Smooth muscle cell (in vitro differentiated cells): ENCODE measurements at regions not wholly inside any gene's neighbourhood (a gene's known extent, or its start where the extent isn't known, plus 50 kb on each side); places are given as distances from the start of the nearest gene placed in this dataset.

Source experiments
- DNase-seq: peaks from one replicate; lab custom pipeline; 2025; ENCODE audit not compliant: unreplicated experiment; lab: John Stamatoyannopoulos, UW
- H2AFZ ChIP-seq: fragments of 200-600 bp; sonication (generic); 2 replicates; pipeline ENCODE4 v1.6.0; 2016; ENCODE audit warnings: antibody characterized with exemption, low read depth, mild to moderate bottlenecking
- H3F3A ChIP-seq: fragments of 200-600 bp; sonication (generic); 2 replicates; pipeline ENCODE4 v1.6.0; 2017; ENCODE audit warnings: antibody characterized with exemption, low read depth
- H3K27ac ChIP-seq: fragments of 200-600 bp; sonication (generic); 2 replicates; pipeline ENCODE4 v1.5.1; 2016; ENCODE audit warnings: low read depth, mild to moderate bottlenecking
- H3K27me3 ChIP-seq: fragments of 200-600 bp; sonication (generic); 2 replicates; pipeline ENCODE4 v1.6.1; 2016; ENCODE audit warnings: low read depth, mild to moderate bottlenecking
- H3K36me3 ChIP-seq: fragments of 200-600 bp; sonication (generic); 2 replicates; pipeline ENCODE4 v1.5.1; 2016; ENCODE audit warnings: low read depth
- H3K4me1 ChIP-seq: fragments of 200-600 bp; sonication (generic); 2 replicates; pipeline ENCODE4 v1.5.1; 2016; ENCODE audit warnings: low read depth
- H3K4me2 ChIP-seq: fragments of 200-600 bp; sonication (generic); 2 replicates; pipeline ENCODE4 v1.6.0; 2016; ENCODE audit warnings: mild to moderate bottlenecking
- H3K4me3 ChIP-seq: fragments of 200-600 bp; sonication (generic); 2 replicates; pipeline ENCODE4 v1.5.1; 2016; ENCODE audit warnings: mild to moderate bottlenecking
- H3K79me2 ChIP-seq: fragments of 200-600 bp; sonication (generic); 2 replicates; pipeline ENCODE4 v1.6.0; 2016; ENCODE audit warnings: low read depth, mild to moderate bottlenecking
- H3K9ac ChIP-seq: fragments of 200-600 bp; sonication (generic); 2 replicates; pipeline ENCODE4 v1.6.0; 2016; ENCODE audit warnings: low read depth
- H3K9me3 ChIP-seq: fragments of 200-600 bp; sonication (generic); replicated peaks from 2 replicates; pipeline ENCODE4 v1.5.1; 2016; ENCODE audit warnings: low read depth
- H4K20me1 ChIP-seq: fragments of 200-600 bp; sonication (generic); 2 replicates; pipeline ENCODE4 v1.6.0; 2016; ENCODE audit warnings: low read depth
- CTCF ChIP-seq: fragments of 200-600 bp; sonication (generic); IDR thresholded peaks from 2 replicates; pipeline ENCODE4 v1.5.1; 2017; ENCODE audit warnings: borderline replicate concordance, mild to moderate bottlenecking, antibody characterized with exemption; ENCODE audit not compliant: insufficient read depth, poor library complexity, severe bottlenecking
- WGBS: methylation state at CpG from one replicate; pipeline ENCODE4 v1.1.7; 2016; ENCODE audit warnings: low lambda C conversion rate; 5-methylcytosine and 5-hydroxymethylcytosine counted together

GRCh38 chr14:97688631-97689336 is 891.6 kb downstream of the VRK1 start:
- no peaks in the 10 kb centered on the region for H3K27me3 ChIP-seq
- 88% methylated on average over 11 of the region's 11 CpGs for WGBS
- H3F3A ChIP-seq: no peaks in the 10 kb centered on the region
- no peak overlapping the region for H3K4me3 ChIP-seq
- no peaks in the 10 kb centered on the region for H3K36me3 ChIP-seq
- DNase-seq: no peak
- no peaks in the 10 kb centered on the region for H3K79me2 ChIP-seq
- no peak overlapping the region for H3K9ac ChIP-seq
- H4K20me1 ChIP-seq: no peaks in the 10 kb centered on the region
- H3K9me3 ChIP-seq: no peaks in the 10 kb centered on the region
- no peak overlapping the region for H3K27ac ChIP-seq
- H3K4me1 ChIP-seq: no peaks in the 10 kb centered on the region
- no peak overlapping the region for H2AFZ ChIP-seq
- H3K4me2 ChIP-seq: no peak overlapping the region
- no peak for TF ChIP-seq CTCF

- 61% methylated on average over 6 of the region's 6 CpGs for WGBS
- Histone ChIP-seq H3F3A (no peaks in the 10 kb centered on the region), H3K79me2 (no peaks in the 10 kb centered on the region), H3K4me1 (no peaks in the 10 kb centered on the region), H3K9me3 (no peaks in the 10 kb centered on the region), H3K27ac (no peak overlapping the region), H2AFZ (no peak overlapping the region), H3K9ac (no peak overlapping the region), H3K4me3 (no peak overlapping the region), H3K36me3 (no peaks in the 10 kb centered on the region), H3K4me2 (no peak overlapping the region), H3K27me3 (no peaks in the 10 kb centered on the region), H4K20me1 (no peaks in the 10 kb centered on the region)
- TF ChIP-seq CTCF: no peak
- DNase-seq: no peak
Observed at GRCh38 chr14:97692084-97692483, 894.9 kb downstream of the VRK1 start.

- H3K9me3 ChIP-seq: no peaks in the 10 kb centered on the region
- no peak overlapping the region for H3K4me2 ChIP-seq
- no peaks in the 10 kb centered on the region for H3K4me1 ChIP-seq
- H3K27ac ChIP-seq: no peak overlapping the region
- H3F3A ChIP-seq: no peaks in the 10 kb centered on the region
- H2AFZ ChIP-seq: no peak overlapping the region
- no peak overlapping the region for H3K4me3 ChIP-seq
- no peaks in the 10 kb centered on the region for H3K36me3 ChIP-seq
- no peak for TF ChIP-seq CTCF
- no peaks in the 10 kb centered on the region for H4K20me1 ChIP-seq
- WGBS: 79% methylated on average over 5 of the region's 5 CpGs
- DNase-seq: no peak
- no peaks in the 10 kb centered on the region for H3K27me3 ChIP-seq
- H3K9ac ChIP-seq: no peak overlapping the region
- H3K79me2 ChIP-seq: no peaks in the 10 kb centered on the region
Observed at GRCh38 chr14:97695456-97695981, 898.3 kb downstream of the VRK1 start.

GRCh38 chr14:97697772-97698171 is 900.6 kb downstream of the VRK1 start:
- H3K9me3 ChIP-seq: no peaks in the 10 kb centered on the region
- no peak for TF ChIP-seq CTCF
- H3K4me3 ChIP-seq: no peak overlapping the region
- H4K20me1 ChIP-seq: no peaks in the 10 kb centered on the region
- H3K9ac ChIP-seq: no peak overlapping the region
- no peak overlapping the region for H2AFZ ChIP-seq
- H3K27ac ChIP-seq: no peak overlapping the region
- no peaks in the 10 kb centered on the region for H3K79me2 ChIP-seq
- no peaks in the 10 kb centered on the region for H3K4me1 ChIP-seq
- 73% methylated on average over 2 of the region's 2 CpGs for WGBS
- no peak for DNase-seq
- no peaks in the 10 kb centered on the region for H3K27me3 ChIP-seq
- H3F3A ChIP-seq: no peaks in the 10 kb centered on the region
- no peaks in the 10 kb centered on the region for H3K36me3 ChIP-seq
- no peak overlapping the region for H3K4me2 ChIP-seq
